ENCODE measurements at regions not wholly inside any gene's neighbourhood (a gene's known extent, or its start where the extent isn't known, plus 50 kb on each side); places are given as distances from the start of the nearest gene placed in this dataset.

GRCh38 chr6:167735951-167736288 lies 90.8 kb upstream of the AFDN start:
- no peak overlapping the region for H3K27ac ChIP-seq
- H3K27me3 ChIP-seq (ENCODE audit: control insufficient read depth, insufficient read depth, low read length) = no peaks in the 10 kb centered on the region
- H3K4me1 ChIP-seq = no peaks in the 10 kb centered on the region
- no peak overlapping the region for H3K4me2 ChIP-seq (ENCODE audit: low read length)
- no peak overlapping the region for H3K9ac ChIP-seq
- H3K36me3 ChIP-seq (ENCODE audit: control insufficient read depth, insufficient read depth, low read length) = no peaks in the 10 kb centered on the region
- H2AFZ ChIP-seq = no peak overlapping the region
- no peaks in the 10 kb centered on the region for H3K9me3 ChIP-seq (ENCODE audit: control insufficient read depth, low read length)
- no peaks in the 10 kb centered on the region for H3K79me2 ChIP-seq
- TF ChIP-seq CTCF (IDR thresholded peaks at IDR 0.05) = no peak
- no peak overlapping the region for H3K4me3 ChIP-seq (ENCODE audit: low read depth, low read length)

GRCh38 chr6:167736486-167737204 lies 90.1 kb upstream of the AFDN start:
- Histone ChIP-seq H3K9ac (no peak overlapping the region), H3K4me2 (ENCODE audit: low read length) (no peak overlapping the region), H3K4me1 (no peaks in the 10 kb centered on the region), H3K79me2 (no peaks in the 10 kb centered on the region), H3K4me3 (ENCODE audit: low read depth, low read length) (no peak overlapping the region), H3K9me3 (ENCODE audit: control insufficient read depth, low read length) (no peaks in the 10 kb centered on the region), H3K27me3 (ENCODE audit: control insufficient read depth, insufficient read depth, low read length) (no peaks in the 10 kb centered on the region), H2AFZ (no peak overlapping the region), H3K27ac (no peak overlapping the region), H3K36me3 (ENCODE audit: control insufficient read depth, insufficient read depth, low read length) (no peaks in the 10 kb centered on the region)
- TF ChIP-seq CTCF (IDR thresholded peaks at IDR 0.05) = no peak

GRCh38 chr6:167737205-167737830 lies 89.4 kb upstream of the AFDN start:
- Histone ChIP-seq H3K27ac (no peak overlapping the region), H3K4me2 (ENCODE audit: low read length) (no peak overlapping the region), H2AFZ (no peak overlapping the region), H3K9ac (no peak overlapping the region), H3K27me3 (ENCODE audit: control insufficient read depth, insufficient read depth, low read length) (no peaks in the 10 kb centered on the region), H3K4me3 (ENCODE audit: low read depth, low read length) (no peak overlapping the region), H3K36me3 (ENCODE audit: control insufficient read depth, insufficient read depth, low read length) (no peaks in the 10 kb centered on the region), H3K4me1 (no peaks in the 10 kb centered on the region), H3K9me3 (ENCODE audit: control insufficient read depth, low read length) (no peaks in the 10 kb centered on the region), H3K79me2 (no peaks in the 10 kb centered on the region)
- TF ChIP-seq CTCF (IDR thresholded peaks at IDR 0.05) = no peak

- Histone ChIP-seq H3K27ac (no peak overlapping the region), H3K36me3 (ENCODE audit: control insufficient read depth, insufficient read depth, low read length) (no peaks in the 10 kb centered on the region), H3K79me2 (no peaks in the 10 kb centered on the region), H2AFZ (no peak overlapping the region), H3K4me1 (no peaks in the 10 kb centered on the region), H3K9me3 (ENCODE audit: control insufficient read depth, low read length) (no peaks in the 10 kb centered on the region), H3K4me2 (ENCODE audit: low read length) (no peak overlapping the region), H3K27me3 (ENCODE audit: control insufficient read depth, insufficient read depth, low read length) (no peaks in the 10 kb centered on the region), H3K4me3 (ENCODE audit: low read depth, low read length) (no peak overlapping the region), H3K9ac (no peak overlapping the region)
- no peak for TF ChIP-seq CTCF (IDR thresholded peaks at IDR 0.05)
Measured at GRCh38 chr6:167738386-167738785, 88.3 kb upstream of the AFDN start.
